NB4 (cell line): ENCODE measurements at regions not wholly inside any gene's neighbourhood (a gene's known extent, or its start where the extent isn't known, plus 50 kb on each side); places are given as distances from the start of the nearest gene placed in this dataset.

Experiments used
- DNase-seq: peaks from one replicate; pipeline ENCODE4 v3.0.0; 2010; ENCODE audit warnings: low read depth
- H3K4me3 ChIP-seq: one replicate; pipeline ENCODE4 v1.5.1; 2011; ENCODE audit warnings: mild to moderate bottlenecking, low read depth, low read length, moderate library complexity
- MYC ChIP-seq: IDR thresholded peaks from 2 replicates; pipeline ENCODE4 v1.6.1; 2011; ENCODE audit warnings: low read depth, low read length
- POLR2A ChIP-seq: IDR thresholded peaks from 2 replicates; pipeline ENCODE4 v1.6.1; 2011; ENCODE audit warnings: mild to moderate bottlenecking; ENCODE audit not compliant: insufficient read length; ENCODE audit errors: extremely low read depth
- TF ChIP-seq, protein P1 (sequence below): IDR thresholded peaks from 2 replicates; pipeline ENCODE4 v1.6.1; 2011; ENCODE audit warnings: low read depth, low read length
- TF ChIP-seq, protein P2 (sequence below): IDR thresholded peaks from one replicate; pipeline ENCODE4 v1.5.1; 2012; ENCODE audit warnings: low read depth, low read length

DNA sequence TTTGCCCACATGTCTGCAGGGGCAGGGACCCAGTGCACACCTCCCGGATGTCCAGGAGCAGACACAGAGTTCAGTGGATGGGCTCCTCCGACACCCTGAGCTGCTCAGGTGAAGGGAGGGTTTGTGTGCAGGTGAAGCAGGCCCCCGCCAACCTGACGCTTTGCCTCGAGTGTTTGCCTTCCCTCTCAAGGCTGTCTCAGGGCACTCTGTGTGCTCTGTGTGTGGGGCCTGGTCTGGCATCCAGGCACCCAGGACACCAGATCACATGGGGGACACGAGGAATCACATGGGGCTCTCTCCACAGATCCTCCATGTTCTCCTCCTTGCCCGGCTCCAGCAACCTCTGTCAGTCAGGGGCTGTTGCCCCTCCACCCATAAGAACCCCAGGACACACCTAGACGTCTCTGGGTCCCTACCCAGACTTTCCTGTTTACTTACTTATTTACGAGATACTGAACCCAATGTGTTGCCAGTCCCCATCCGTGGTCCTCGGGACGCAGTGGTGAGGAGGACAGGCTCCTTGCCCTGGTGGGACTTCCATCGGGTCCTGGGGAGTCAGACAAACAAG, 99.5 kb downstream of the HTR5A start:
- DNase-seq: no peak
- no peak overlapping the region for H3K4me3 ChIP-seq
- no peak for TF ChIP-seq MYC
- TF ChIP-seq, protein P1, sequence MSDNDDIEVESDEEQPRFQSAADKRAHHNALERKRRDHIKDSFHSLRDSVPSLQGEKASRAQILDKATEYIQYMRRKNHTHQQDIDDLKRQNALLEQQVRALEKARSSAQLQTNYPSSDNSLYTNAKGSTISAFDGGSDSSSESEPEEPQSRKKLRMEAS: no peak
- TF ChIP-seq POLR2A: no peak
- TF ChIP-seq, protein P2, sequence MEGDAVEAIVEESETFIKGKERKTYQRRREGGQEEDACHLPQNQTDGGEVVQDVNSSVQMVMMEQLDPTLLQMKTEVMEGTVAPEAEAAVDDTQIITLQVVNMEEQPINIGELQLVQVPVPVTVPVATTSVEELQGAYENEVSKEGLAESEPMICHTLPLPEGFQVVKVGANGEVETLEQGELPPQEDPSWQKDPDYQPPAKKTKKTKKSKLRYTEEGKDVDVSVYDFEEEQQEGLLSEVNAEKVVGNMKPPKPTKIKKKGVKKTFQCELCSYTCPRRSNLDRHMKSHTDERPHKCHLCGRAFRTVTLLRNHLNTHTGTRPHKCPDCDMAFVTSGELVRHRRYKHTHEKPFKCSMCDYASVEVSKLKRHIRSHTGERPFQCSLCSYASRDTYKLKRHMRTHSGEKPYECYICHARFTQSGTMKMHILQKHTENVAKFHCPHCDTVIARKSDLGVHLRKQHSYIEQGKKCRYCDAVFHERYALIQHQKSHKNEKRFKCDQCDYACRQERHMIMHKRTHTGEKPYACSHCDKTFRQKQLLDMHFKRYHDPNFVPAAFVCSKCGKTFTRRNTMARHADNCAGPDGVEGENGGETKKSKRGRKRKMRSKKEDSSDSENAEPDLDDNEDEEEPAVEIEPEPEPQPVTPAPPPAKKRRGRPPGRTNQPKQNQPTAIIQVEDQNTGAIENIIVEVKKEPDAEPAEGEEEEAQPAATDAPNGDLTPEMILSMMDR: no peak

DNA sequence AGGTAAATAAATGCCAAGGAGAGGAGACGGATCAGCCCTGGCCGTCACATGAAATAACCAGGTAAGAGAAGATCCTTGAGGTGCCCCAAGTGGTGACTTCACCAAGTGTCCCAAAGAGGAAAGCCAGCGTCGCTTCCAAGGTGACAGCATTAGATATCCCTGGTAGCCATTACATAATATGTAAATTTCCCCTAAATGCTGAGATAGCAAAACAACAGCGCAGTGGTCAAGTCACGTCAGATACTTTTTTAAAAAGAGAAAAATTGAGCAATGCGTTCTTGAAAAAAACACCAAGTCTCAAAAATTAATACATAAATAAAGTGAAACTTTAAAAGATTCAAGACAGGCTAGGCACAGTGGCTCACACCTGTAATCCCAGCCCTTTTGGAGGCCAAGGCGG, 100.2 kb downstream of the HTR5A start:
- TF ChIP-seq MYC (no peak), POLR2A (no peak)
- TF ChIP-seq, protein P1: no peak
- TF ChIP-seq, protein P2: no peak
- no peak for DNase-seq
- no peak overlapping the region for H3K4me3 ChIP-seq

DNA sequence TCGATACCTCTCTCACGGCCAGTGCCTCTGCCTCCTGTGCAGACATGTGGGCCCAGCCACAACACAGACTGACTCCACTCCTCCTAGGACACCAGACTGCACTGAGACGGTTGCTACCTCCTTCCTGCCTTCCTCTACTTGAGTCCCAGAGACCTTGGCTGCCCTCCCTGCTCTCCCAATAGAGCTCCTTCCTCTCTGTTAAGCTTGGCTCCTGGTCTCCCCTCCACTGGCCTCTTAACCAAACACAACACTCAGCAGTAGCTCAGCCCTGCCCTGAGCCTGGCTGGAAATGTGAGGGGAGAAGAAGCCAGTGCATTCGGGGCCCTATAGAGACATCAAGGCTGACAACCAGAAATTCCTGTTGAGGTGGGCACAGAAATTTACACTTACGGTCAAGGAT, 102.0 kb downstream of the HTR5A start:
- DNase-seq: no peak
- no peak overlapping the region for H3K4me3 ChIP-seq
- TF ChIP-seq, protein P1: no peak
- TF ChIP-seq MYC (no peak), POLR2A (no peak)
- TF ChIP-seq, protein P2: no peak

DNA sequence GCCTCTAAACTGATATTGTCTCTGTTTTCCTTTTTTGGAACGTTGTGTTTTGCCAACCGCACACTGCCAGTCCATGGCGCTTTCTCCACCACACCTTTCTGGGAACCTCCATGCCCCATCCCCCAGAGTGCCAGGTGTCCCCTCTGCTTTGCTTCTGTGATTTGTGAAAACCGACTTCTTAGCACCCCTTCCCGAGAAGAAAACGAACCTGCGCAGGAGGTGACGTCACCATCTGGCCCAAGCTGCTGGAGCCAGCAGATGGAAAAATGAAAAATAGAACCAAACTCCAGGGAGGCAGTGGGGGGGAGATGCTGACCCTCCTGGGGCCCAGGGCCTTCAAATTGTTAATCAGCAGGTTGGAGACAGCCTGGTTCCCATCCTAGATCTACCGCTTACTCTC, 103.8 kb downstream of the HTR5A start:
- TF ChIP-seq, protein P2: no peak
- TF ChIP-seq MYC (no peak), POLR2A (no peak)
- TF ChIP-seq, protein P1: no peak
- DNase-seq: no peak
- no peak overlapping the region for H3K4me3 ChIP-seq

DNA sequence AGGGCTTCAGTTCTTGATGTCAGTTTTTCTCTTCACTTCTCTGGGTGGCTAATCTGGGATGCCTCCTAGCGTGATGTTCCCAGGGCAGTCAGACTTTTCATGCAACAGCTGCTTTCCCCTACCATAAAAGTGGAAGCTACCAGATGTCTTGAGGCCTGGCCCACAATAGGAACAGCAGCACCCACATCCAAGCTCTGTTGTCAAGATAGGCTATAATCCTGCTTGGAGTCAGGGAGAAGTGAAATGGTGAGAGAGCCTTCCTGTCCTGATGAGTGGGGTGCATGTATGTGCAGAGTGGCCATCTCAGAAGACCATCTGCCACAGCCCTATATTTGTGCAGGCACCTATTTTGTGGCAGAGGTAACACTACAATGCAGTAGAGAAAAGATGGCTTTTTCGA, 108.0 kb downstream of the HTR5A start:
- no peak for DNase-seq
- H3K4me3 ChIP-seq: no peak overlapping the region
- TF ChIP-seq MYC: no peak
- TF ChIP-seq, protein P2: no peak
- TF ChIP-seq, protein P1: no peak
- TF ChIP-seq POLR2A: no peak
